Activated naive CD4-positive, alpha-beta T cell treated with anti-CD3 and anti-CD28 coated beads, Interleukin-2, amount 10 ng/mL, durations not matched to agents 7 days and 5 days (primary cell): ENCODE measurements at regions not wholly inside any gene's neighbourhood (a gene's known extent, or its start where the extent isn't known, plus 50 kb on each side); places are given as distances from the start of the nearest gene placed in this dataset.

ENCODE experiments used
- CTCF ChIA-PET: fragments of 350-600 bp; sonication (Branson Sonifier 250); formaldehyde crosslinking; loops from one replicate; lab custom pipeline; 2021; ENCODE audit warnings: antibody characterized with exemption; lab: Charles Lee
- DNase-seq: peaks from one replicate; pipeline ENCODE4 v3.0.0-alpha.2; 2020
- H3K27ac Mint-ChIP-seq: one replicate; pipeline ENCODE4 v1.8.0; 2021; ENCODE audit warnings: mild to moderate bottlenecking, moderate library complexity, mixed read lengths
- H3K27me3 Mint-ChIP-seq: one replicate; pipeline ENCODE4 v1.8.0; 2021; ENCODE audit warnings: mild to moderate bottlenecking, mixed read lengths
- H3K36me3 Mint-ChIP-seq: one replicate; pipeline ENCODE4 v1.8.0; 2021; ENCODE audit warnings: mixed read lengths
- H3K4me1 Mint-ChIP-seq: one replicate; pipeline ENCODE4 v1.8.0; 2021; ENCODE audit warnings: mixed read lengths
- H3K4me3 Mint-ChIP-seq: one replicate; pipeline ENCODE4 v1.8.0; 2021; ENCODE audit warnings: mild to moderate bottlenecking, moderate library complexity, mixed read lengths
- H3K9me3 Mint-ChIP-seq: one replicate; pipeline ENCODE4 v1.8.0; 2021; ENCODE audit warnings: mixed read lengths

DNA sequence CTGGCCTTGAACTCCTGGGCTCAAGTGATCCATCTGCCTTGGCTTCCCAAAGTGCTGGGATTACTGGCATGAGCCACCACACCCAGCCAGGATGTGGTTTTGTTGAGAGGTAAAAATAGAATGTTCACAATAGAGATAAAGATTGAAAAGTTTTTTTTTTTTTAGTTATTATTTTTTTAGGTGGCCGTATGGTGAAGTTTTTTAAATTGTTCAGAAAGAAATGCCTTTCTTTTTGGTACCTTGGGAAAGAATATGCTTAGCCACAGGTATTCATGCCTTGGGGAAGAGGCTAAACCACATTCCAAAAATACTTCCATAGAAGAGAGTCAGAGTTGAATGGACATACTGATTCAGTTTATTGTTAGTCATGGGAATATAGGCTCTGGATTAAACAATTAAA, 143.4 kb downstream of the C11orf91 start:
- Mint-ChIP-seq H3K9me3 (no peaks in the 10 kb centered on the region), H3K27ac (no peak overlapping the region), H3K36me3 (no peaks in the 10 kb centered on the region), H3K4me1 (no peaks in the 10 kb centered on the region), H3K27me3 (peaks cover 7% of the 10 kb centered on the region), H3K4me3 (no peak overlapping the region)
- DNase-seq, result no peak
- CTCF ChIA-PET, result no interaction called here

DNA sequence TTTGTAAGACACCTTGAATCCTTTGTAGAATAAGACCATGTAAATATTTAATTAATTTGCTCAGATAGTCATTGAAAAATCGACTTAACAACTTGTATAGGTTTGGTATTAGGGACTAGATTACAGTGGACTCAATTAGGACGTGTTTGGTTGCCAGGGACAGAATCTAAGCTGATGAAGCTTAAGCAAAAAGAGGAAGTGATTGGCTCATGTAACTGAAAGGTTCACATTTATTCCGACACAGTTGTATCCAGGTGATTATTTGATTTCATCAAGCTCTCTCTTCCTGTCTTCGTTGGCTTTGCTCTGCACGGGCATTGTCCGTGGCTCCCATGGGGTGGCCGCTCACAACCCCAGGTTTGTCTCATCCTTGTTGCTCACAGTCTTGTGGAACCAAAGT, 146.4 kb downstream of the C11orf91 start:
- Mint-ChIP-seq H3K4me3 (no peak overlapping the region), H3K27ac (no peak overlapping the region), H3K36me3 (no peaks in the 10 kb centered on the region), H3K9me3 (no peaks in the 10 kb centered on the region), H3K27me3 (peaks cover 19% of the 10 kb centered on the region), H3K4me1 (no peaks in the 10 kb centered on the region)
- CTCF ChIA-PET, result interaction anchor here (1.2 kb wide), 1 partner anchor 12 kb away, joined by 3 read pairs; no protein-coding TSS in a partner anchor
- no peak for DNase-seq

GRCh38 chr11:33553486-33553885, 147.1 kb downstream of the C11orf91 start:
- CTCF ChIA-PET, result no interaction called here
- Mint-ChIP-seq H3K9me3 (no peaks in the 10 kb centered on the region), H3K27me3 (peaks cover 19% of the 10 kb centered on the region), H3K4me1 (no peaks in the 10 kb centered on the region), H3K4me3 (no peak overlapping the region), H3K36me3 (no peaks in the 10 kb centered on the region), H3K27ac (no peak overlapping the region)
- DNase-seq, result no peak

GRCh38 chr11:33552756-33553155, 147.9 kb downstream of the C11orf91 start:
- no peaks in the 10 kb centered on the region for H3K4me1 Mint-ChIP-seq
- CTCF ChIA-PET, result no interaction called here
- H3K27ac Mint-ChIP-seq, result no peak overlapping the region
- H3K36me3 Mint-ChIP-seq, result no peaks in the 10 kb centered on the region
- no peak for DNase-seq
- H3K4me3 Mint-ChIP-seq, result no peak overlapping the region
- H3K9me3 Mint-ChIP-seq, result no peaks in the 10 kb centered on the region
- peaks cover 15% of the 10 kb centered on the region for H3K27me3 Mint-ChIP-seq

- H3K4me1 Mint-ChIP-seq, result no peaks in the 10 kb centered on the region
- no peak overlapping the region for H3K4me3 Mint-ChIP-seq
- no peak overlapping the region for H3K27ac Mint-ChIP-seq
- no peak for DNase-seq
- peaks cover 19% of the 10 kb centered on the region for H3K27me3 Mint-ChIP-seq
- no peaks in the 10 kb centered on the region for H3K9me3 Mint-ChIP-seq
- CTCF ChIA-PET, result interaction anchor here (0.7 kb wide), 1 partner anchor 257 kb away, joined by 3 read pairs; no protein-coding TSS in a partner anchor
- H3K36me3 Mint-ChIP-seq, result no peaks in the 10 kb centered on the region
Measured at GRCh38 chr11:33551051-33551450, 149.6 kb downstream of the C11orf91 start.

- H3K4me1 Mint-ChIP-seq, result no peaks in the 10 kb centered on the region
- no peaks in the 10 kb centered on the region for H3K9me3 Mint-ChIP-seq
- CTCF ChIA-PET, result no interaction called here
- no peak overlapping the region for H3K27ac Mint-ChIP-seq
- no peak for DNase-seq
- peaks cover 21% of the 10 kb centered on the region for H3K27me3 Mint-ChIP-seq
- no peak overlapping the region for H3K4me3 Mint-ChIP-seq
- no peaks in the 10 kb centered on the region for H3K36me3 Mint-ChIP-seq
Measured at GRCh38 chr11:33549483-33549882, 151.1 kb downstream of the C11orf91 start.

GRCh38 chr11:33545931-33546330, 154.7 kb downstream of the C11orf91 start:
- H3K9me3 Mint-ChIP-seq, result no peaks in the 10 kb centered on the region
- peaks cover 33% of the 10 kb centered on the region for H3K27me3 Mint-ChIP-seq
- no peaks in the 10 kb centered on the region for H3K36me3 Mint-ChIP-seq
- no peak overlapping the region for H3K27ac Mint-ChIP-seq
- H3K4me1 Mint-ChIP-seq, result no peaks in the 10 kb centered on the region
- no peak for DNase-seq
- no peak overlapping the region for H3K4me3 Mint-ChIP-seq
- CTCF ChIA-PET, result interaction anchor here (0.6 kb wide), 1 partner anchor 265 kb away, joined by 3 read pairs; no protein-coding TSS in a partner anchor

GRCh38 chr11:33544593-33545373, 155.8 kb downstream of the C11orf91 start:
- Mint-ChIP-seq H3K27ac (no peak overlapping the region), H3K4me1 (no peaks in the 10 kb centered on the region), H3K4me3 (no peak overlapping the region), H3K27me3 (peaks cover 29% of the 10 kb centered on the region), H3K36me3 (no peaks in the 10 kb centered on the region), H3K9me3 (no peaks in the 10 kb centered on the region)
- CTCF ChIA-PET, result interaction anchor here (1.8 kb wide), 1 partner anchor 141 kb away, joined by 5 read pairs; no protein-coding TSS in a partner anchor
- DNase-seq, result no peak

DNA sequence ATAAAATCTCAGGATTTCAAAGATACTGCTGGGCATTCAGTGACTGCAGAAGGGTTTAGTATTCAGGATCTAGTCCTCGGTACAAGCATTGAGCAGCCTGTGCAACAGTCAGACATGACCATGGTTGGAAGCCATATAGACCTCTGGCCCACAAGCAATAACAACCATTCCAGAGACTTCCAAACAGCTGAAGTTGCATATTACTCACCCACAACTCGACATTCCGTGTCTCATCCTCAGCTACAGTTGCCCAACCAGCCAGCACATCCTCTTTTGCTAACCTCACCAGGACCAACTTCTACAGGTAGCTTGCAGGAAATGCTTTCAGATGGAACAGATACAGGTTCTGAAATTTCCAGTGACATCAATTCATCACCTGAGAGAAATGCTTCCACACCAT, 156.8 kb downstream of the C11orf91 start:
- no peaks in the 10 kb centered on the region for H3K4me1 Mint-ChIP-seq
- no peaks in the 10 kb centered on the region for H3K36me3 Mint-ChIP-seq
- CTCF ChIA-PET, result interaction anchor here (1.0 to 1.8 kb wide), 4 partner anchors 12 to 199 kb away, joined by 3 to 9 read pairs (median 4); no protein-coding TSS in a partner anchor
- no peak overlapping the region for H3K4me3 Mint-ChIP-seq
- no peaks in the 10 kb centered on the region for H3K9me3 Mint-ChIP-seq
- DNase-seq, result no peak
- H3K27ac Mint-ChIP-seq, result no peak overlapping the region
- H3K27me3 Mint-ChIP-seq, result peaks cover 24% of the 10 kb centered on the region

DNA sequence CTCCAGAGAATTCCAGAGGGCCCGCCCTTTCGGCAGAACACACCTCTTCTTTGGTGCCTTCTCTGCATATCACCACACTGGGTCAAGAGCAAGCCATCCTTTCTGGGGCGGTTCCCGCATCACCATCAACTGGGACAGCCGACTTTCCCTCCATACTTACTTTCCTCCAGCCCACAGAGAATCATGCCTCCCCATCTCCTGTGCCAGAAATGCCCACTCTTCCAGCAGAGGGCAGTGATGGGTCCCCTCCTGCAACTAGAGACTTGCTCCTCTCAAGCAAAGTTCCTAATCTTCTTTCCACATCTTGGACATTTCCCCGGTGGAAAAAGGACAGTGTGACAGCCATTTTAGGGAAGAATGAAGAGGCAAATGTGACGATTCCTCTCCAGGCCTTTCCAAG, 157.7 kb downstream of the C11orf91 start:
- CTCF ChIA-PET, result interaction anchor here (1.0 to 1.8 kb wide), 5 partner anchors 11 to 285 kb away, joined by 3 to 9 read pairs (median 4); no protein-coding TSS in a partner anchor
- H3K4me3 Mint-ChIP-seq, result no peak overlapping the region
- peaks cover 24% of the 10 kb centered on the region for H3K27me3 Mint-ChIP-seq
- DNase-seq, result peak; percentile 58
- no peaks in the 10 kb centered on the region for H3K9me3 Mint-ChIP-seq
- no peak overlapping the region for H3K27ac Mint-ChIP-seq
- no peaks in the 10 kb centered on the region for H3K4me1 Mint-ChIP-seq
- H3K36me3 Mint-ChIP-seq, result no peaks in the 10 kb centered on the region

DNA sequence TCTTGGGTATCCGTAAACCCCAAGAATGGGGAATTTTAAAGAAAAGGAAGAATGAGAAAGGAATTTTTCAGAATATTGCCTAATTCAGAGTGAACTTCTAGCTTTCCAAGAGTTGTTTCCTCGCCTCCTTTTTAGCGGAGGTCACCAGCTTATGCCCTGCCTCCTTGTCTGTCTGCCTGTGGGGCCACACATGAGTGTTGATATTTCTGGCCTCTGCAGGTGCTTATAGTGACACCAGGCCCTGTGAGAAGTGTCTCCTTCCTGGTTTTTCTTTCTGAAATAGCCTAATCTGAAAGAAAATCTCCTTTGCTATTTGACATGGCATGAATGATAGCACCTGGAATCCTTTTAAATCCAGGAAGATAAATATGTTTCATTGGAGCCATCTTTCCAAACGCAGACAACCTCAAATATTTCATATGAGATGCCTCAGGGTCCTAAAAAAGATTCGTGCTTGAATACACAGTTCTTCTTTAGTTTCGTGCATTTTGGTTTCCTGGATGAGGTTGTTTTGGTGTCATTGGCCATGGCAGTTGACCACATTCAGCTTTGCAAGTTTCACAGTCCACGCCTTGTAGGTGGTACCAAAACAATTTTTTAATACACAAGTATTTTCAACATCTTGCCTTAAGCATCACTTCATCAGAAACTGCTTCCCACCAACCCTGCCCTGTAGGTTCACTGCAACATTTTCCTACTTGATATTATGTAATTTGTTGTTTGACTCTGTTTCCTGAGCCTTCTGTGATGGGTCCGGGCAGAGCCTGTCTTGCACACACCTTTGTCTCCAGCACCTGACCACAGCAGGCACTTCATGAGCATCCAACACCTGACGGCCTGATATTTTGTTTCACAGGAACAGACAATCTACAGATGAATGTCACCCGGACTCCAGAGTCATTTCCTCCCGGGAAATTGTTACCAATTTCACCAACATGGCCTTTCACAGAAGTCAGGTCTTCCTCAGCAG, 159.4 kb downstream of the C11orf91 start:
- Mint-ChIP-seq H3K4me1 (no peaks in the 10 kb centered on the region), H3K4me3 (no peak overlapping the region), H3K9me3 (no peaks in the 10 kb centered on the region), H3K27ac (no peak overlapping the region), H3K27me3 (peaks cover 26% of the 10 kb centered on the region), H3K36me3 (no peaks in the 10 kb centered on the region)
- CTCF ChIA-PET, result interaction anchor here (0.7 to 1.6 kb wide), 3 partner anchors 14 to 201 kb away, joined by 3 to 6 read pairs (median 3); no protein-coding TSS in a partner anchor
- no peak for DNase-seq

DNA sequence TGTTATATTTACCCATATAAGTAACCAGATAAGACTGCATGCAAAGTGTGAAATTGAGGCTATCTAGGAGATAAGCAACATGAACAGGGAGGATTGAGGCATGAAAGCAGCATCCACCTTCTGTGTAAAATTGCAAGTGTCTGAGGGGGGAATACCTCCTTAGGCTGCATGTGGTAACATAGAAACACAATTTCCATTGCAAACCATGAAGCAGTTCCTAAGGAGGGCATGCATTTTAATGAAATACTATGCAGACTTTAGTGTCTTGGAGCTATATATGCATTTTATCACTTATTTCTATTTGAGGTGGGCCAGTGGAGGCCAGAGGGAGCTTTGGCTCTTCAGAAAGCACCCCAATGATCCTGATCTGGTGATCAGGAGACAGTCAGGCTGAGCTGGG, 160.2 kb downstream of the C11orf91 start:
- Mint-ChIP-seq H3K9me3 (no peaks in the 10 kb centered on the region), H3K36me3 (no peaks in the 10 kb centered on the region), H3K27ac (no peak overlapping the region), H3K27me3 (peaks cover 24% of the 10 kb centered on the region), H3K4me1 (no peaks in the 10 kb centered on the region), H3K4me3 (no peak overlapping the region)
- CTCF ChIA-PET, result no interaction called here
- DNase-seq, result no peak

GRCh38 chr11:33539751-33540150, 160.9 kb downstream of the C11orf91 start:
- DNase-seq, result no peak
- Mint-ChIP-seq H3K27ac (no peak overlapping the region), H3K27me3 (peaks cover 21% of the 10 kb centered on the region), H3K4me3 (no peak overlapping the region), H3K36me3 (no peaks in the 10 kb centered on the region), H3K9me3 (no peaks in the 10 kb centered on the region), H3K4me1 (no peaks in the 10 kb centered on the region)
- CTCF ChIA-PET, result no interaction called here

- Mint-ChIP-seq H3K4me1 (no peaks in the 10 kb centered on the region), H3K36me3 (no peaks in the 10 kb centered on the region), H3K27me3 (peaks cover 21% of the 10 kb centered on the region), H3K27ac (no peak overlapping the region), H3K4me3 (no peak overlapping the region), H3K9me3 (no peaks in the 10 kb centered on the region)
- CTCF ChIA-PET, result no interaction called here
- DNase-seq, result no peak
Measured at GRCh38 chr11:33538726-33539125, 161.9 kb downstream of the C11orf91 start.
